Skin of body (tissue), 1 donor: ENCODE measurements at regions not wholly inside any gene's neighbourhood (a gene's known extent, or its start where the extent isn't known, plus 50 kb on each side); places are given as distances from the start of the nearest gene placed in this dataset.

Experiments
- DNase-seq: peaks from one replicate; lab custom pipeline; 2025; lab: John Stamatoyannopoulos, UW

- DNase-seq = no peak
Measured at GRCh38 chr7:49247759-49248158, 323.4 kb downstream of the CDC14C start.

- no peak for DNase-seq
Measured at GRCh38 chr7:49255054-49255453, 330.7 kb downstream of the CDC14C start.

GRCh38 chr7:49260538-49260937 lies 336.2 kb downstream of the CDC14C start:
- no peak for DNase-seq

DNA sequence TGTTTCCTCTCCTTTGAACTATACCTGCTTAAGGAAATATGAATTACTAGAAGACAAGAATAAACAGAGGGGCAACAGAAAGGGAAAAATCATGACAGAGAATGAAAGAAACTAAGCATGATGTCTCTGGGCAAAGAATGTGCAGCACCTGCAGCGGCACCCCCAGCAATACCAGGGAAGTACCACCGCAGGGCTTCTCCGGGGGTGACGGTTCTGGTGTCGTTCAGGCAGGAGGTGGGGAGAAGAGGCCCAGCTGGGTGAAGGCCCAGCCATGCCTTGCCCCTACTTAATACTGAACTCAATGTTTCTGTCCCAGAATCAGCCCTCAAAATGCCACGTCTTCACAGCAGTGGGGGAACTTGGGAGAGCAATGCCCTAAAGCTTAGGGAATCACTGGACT lies 337.6 kb downstream of the CDC14C start:
- no peak for DNase-seq

- no peak for DNase-seq
Measured at GRCh38 chr7:49264530-49264929, 340.2 kb downstream of the CDC14C start.

- no peak for DNase-seq
Measured at GRCh38 chr7:49273897-49274296, 349.6 kb downstream of the CDC14C start.

DNA sequence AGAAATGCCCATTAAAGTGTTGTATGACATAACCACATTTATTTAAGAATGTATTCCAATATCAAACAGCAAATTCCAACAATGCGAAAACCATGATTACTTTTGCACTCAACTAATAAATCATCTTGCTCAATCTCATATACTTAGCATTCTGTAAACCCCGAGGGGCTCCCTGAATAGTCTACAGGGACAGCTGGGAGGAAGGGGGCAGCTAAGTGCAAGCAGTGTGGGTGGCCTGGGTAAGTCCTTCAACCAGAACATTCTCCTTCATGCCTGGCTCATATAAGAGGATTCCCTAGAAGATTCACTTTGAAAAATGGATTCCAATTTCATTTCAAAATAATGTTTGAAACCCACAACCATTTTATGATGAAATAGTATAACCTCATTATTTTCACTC lies 355.5 kb downstream of the CDC14C start:
- DNase-seq = no peak

DNA sequence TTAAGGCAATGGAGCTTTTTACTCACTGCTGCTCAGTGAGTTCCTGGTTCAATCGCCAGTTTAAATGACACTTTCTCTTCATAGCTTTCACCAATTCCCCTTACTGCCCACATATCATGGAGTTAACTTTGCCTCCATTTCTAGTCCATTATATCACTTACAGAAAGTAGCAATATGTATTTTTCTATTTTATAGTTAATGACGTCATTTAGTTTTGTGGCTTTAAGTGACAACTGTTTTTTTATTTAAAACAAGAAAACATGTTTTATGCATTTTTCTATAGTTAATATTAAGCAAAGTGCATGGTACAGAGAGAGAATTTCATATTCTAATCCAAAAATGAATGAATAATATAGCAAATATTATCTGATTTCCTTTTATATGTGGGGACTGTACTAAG lies 363.3 kb downstream of the CDC14C start:
- DNase-seq = no peak

- DNase-seq = no peak
Measured at GRCh38 chr7:49294611-49295010, 370.3 kb downstream of the CDC14C start.

DNA sequence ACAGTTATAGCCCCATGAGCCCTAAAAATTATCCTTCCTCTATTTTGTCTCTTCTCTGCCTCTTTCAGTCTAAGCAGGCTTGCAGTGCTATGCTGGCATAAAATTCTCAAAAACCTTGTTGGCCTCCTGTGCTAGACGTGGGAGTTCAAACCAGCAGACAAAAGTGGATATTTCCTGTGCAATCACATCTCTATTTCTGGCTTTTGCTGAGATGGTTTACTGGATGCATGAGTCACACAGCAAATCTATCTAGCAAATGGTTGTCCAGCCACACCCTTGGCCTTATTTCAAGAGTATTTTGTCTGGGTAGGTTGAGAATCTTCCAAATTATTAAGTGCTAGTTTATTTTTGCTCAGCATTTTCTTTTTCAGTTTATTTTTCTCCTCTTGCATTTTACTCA lies 370.8 kb downstream of the CDC14C start:
- DNase-seq = no peak

DNA sequence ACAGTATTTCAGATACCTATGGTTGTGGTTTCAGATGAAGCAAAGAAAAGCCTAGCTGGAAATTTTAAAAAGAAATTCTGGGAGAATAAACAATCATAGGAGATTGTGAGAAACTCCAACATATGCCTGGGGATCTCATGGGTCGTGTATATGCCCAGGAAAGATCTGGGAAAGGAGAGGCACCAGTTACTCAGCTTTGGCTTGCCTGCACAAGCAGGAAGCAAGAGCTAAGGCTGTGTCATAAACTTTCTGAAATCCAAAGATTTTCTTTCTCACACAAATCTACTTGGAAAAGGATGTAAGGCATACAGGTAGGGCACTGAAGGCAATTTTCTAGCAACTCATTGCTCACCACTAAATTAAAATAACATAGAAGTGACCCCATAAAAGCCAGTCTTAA lies 373.6 kb downstream of the CDC14C start:
- no peak for DNase-seq

DNA sequence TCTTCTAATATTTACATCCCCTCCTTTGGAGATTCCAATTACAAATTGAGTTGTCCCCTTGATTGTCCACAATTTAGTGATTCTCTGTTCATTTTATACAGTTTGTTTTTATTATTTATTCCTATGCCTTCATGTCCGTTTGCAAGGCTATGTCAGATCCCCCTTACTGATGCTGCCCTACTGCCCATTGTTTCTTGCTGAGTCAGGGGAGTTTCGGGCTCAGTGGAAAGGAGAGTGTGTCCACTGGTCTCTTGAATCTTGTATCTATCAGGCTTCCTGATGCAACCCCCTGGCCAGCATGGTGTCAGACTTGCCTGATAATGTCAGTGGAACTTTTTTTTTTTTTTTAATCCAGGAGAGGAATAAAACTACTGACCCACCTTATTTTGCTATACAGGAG lies 384.4 kb downstream of the CDC14C start:
- no peak for DNase-seq

GRCh38 chr7:49320083-49320482 lies 395.7 kb downstream of the CDC14C start:
- no peak for DNase-seq

- no peak for DNase-seq
Measured at GRCh38 chr7:49321843-49322242, 397.5 kb downstream of the CDC14C start.

DNA sequence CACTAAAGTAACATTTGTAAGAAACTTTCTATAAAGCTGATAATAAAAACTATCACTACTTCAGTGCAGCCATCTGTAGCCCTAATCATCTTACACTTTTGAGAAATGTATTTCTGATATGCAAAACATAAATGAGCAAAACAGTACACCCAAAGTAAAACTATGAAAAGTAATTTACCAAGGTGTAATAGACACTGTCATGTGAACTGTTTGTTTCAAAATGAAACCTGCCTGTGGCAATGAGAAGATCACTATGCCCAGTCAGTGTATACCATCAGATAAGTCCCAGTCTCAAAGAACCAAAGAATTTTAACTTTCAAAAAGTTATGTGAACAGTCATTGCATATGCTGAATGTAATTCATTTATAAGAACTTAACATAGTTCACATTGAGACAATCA lies 398.1 kb downstream of the CDC14C start:
- DNase-seq = no peak

DNA sequence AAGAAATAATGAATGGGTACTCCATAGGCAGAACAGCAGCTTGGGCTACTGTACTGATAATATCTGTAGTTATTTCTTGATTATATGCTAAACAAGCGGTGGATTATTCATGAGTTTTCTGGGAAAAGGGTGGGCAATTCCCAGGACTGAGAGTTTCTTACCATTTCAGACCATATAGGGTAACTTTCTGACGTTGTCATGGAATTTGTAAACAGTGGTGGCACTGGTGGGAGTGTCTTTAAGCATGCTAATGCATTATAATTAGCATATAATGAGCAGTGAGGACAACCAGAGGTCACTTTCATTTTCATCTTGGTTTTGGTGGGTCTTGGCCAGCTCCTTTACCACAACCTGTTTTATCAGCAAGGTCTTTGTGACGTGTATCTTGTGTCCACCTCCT lies 399.7 kb downstream of the CDC14C start:
- DNase-seq = no peak

- no peak for DNase-seq
Measured at GRCh38 chr7:49324707-49325106, 400.4 kb downstream of the CDC14C start.

- peak; percentile 13 for DNase-seq
Measured at GRCh38 chr7:49325571-49325970, 401.2 kb downstream of the CDC14C start.

GRCh38 chr7:49327155-49327554 lies 402.8 kb downstream of the CDC14C start:
- DNase-seq = no peak

- no peak for DNase-seq
Measured at GRCh38 chr7:49333180-49333881, 409.0 kb downstream of the CDC14C start.

GRCh38 chr7:49341849-49342248 lies 417.5 kb downstream of the CDC14C start:
- no peak for DNase-seq

DNA sequence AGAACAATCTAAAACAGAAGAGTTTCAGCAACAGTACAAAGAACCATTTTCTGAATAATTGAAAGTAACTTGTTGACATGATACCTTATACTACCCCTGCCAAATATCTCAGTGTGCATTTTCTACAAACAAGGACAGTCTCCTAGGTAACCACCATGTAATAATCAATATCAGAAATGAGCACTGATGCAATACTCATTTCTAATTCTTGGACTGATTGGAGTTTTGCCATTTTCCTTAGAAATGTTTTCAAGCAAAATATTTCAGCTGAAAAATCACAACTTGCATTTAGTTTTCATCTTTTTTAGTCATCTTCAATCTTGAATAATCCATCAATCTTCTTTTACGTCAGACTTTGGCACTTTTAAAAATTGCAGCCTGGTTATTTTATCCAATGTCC lies 420.2 kb downstream of the CDC14C start:
- DNase-seq = peak; percentile 12

DNA sequence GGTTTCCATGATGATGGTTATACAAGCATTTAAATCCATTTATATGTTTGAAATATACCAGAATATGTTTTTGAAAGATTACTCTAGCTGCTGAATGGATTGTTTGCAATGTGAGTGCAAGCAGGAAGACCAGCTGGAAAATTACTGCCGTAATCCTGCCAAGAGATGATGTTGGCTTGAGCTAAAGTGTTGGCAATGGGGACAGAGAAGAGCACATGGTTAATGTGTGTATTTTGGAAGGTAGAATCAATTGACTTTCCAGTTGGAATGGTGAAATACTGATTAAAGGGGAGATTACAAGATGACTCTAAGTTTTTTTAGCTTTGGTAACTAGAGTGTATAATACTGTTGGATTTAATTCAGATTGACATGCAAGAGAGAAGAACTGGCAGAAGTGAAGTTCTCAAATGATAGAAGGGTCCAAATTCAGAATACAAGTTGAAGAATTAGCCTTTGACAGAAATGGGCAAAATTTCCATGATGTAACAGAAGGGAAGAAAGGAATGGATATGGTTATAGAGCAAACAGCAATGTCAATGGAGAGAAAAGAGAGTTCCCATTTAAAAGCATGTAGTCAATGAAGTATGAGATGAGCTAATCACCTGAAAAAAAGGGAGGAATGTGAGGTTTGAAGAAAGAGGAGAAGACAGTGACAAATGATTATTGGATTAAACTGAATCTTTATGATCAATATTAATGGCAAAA lies 422.0 kb downstream of the CDC14C start:
- DNase-seq = peak; percentile 66
